GM19328 (cell line): ENCODE measurements at regions not wholly inside any gene's neighbourhood (a gene's known extent, or its start where the extent isn't known, plus 50 kb on each side); places are given as distances from the start of the nearest gene placed in this dataset.
"Not testable (repeated sequence)": the region's sequence is repeated elsewhere in the genome, so short reads cannot be mapped to it uniquely, and the experiment has no call there.

Experiments used
- ATAC-seq: cut with Tn5 transposase; IDR thresholded peaks from one replicate; pipeline ENCODE4 v1.9.1; 2021; ENCODE audit warnings: mild to moderate bottlenecking, moderate library complexity; ENCODE audit not compliant: unreplicated experiment

DNA sequence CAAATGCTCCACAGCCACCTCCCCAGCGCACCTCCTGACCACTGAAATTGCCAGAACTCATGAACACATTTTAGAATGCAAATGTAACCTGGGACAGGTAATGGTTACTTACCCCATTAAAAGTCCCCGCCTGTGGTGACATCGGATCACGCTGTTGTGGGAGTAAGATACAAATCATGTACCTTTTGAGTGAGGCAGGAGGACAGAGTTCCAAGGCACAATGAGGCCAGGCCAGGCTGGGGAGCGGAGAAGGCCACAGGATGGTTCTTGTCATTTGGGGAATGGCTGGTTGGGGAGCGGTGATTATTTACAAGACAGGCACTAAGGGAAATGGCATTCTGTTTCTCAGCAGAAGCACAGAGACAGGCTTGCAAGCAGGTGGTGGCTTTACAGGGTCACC is 490.0 kb downstream of the EDEM1 start:
- no peak for ATAC-seq

DNA sequence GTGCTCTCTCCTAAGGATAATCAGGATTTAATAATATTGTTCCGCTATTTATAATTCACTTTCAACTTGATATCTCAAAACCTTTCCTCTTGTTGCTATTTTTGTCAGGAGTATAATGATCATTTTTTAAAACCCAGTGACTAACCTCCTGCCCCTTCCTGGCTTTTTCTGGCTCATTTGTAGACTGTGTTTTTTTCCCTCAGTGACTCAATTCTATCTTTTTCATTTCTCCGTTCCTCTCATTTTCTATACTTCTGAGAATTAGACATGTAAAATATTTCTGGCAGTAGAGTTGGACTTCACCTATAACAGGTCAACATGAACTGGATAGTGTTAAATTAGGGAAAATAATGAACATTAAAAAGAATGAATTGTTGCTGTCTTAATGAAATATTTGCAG is 490.7 kb downstream of the EDEM1 start:
- ATAC-seq, result no peak

DNA sequence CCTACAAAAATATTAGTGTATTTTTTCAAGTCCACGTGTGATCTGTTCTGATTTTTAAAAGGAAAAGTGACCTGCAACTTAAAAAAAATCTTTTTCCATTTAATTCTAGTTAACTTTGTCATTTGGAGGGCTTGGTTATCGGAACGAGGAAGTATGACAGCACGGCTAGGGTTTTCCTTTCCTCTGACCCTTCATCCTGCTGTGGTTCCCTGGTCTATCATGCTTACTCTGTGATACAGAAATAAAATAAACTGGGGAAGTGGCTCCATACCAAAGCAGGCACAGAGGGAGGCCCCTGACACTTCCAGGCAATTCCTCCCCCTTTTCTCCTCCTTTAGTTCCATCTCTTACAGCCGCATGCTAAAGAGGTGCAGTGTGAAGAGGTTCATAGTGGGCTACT is 491.3 kb downstream of the EDEM1 start:
- no peak for ATAC-seq

DNA sequence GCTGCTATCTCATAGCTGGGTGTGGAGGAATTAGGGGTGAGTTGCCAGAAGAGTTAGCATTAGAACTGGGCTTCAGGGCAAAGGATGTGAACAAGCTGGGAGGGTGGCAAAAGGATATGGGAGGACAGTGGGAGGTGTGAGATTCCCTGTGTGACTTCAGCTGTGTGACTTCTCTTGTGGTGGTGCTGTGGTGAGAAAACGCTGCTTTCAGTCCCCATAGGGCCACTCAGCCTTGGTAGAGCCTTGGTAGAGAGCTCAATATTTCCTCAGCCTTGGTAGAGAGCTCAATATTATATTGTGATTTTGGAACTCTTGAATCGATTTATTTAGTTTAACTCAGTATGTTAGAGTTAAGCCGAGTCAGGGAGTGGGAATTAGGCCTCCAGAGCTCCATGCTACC is 499.7 kb downstream of the EDEM1 start:
- no peak for ATAC-seq

DNA sequence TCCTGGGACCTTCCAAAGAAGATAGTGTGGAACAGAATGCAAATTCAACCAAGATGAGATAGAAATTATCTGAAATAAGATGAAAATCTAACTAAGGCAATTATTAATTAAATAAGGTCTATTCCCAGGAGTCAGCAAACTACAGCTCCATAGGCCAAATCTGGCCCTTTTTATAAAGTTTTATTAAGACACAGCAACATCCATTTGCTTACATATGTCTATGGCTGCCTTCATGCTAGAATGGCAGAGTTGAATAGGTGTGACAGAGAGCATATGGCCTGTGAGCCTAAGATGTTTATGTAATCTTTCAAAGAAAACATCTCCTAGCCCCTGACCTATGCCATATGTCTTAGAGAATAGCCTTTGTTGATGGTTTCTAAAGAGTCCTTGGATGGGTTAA is 503.0 kb downstream of the EDEM1 start:
- no peak for ATAC-seq

DNA sequence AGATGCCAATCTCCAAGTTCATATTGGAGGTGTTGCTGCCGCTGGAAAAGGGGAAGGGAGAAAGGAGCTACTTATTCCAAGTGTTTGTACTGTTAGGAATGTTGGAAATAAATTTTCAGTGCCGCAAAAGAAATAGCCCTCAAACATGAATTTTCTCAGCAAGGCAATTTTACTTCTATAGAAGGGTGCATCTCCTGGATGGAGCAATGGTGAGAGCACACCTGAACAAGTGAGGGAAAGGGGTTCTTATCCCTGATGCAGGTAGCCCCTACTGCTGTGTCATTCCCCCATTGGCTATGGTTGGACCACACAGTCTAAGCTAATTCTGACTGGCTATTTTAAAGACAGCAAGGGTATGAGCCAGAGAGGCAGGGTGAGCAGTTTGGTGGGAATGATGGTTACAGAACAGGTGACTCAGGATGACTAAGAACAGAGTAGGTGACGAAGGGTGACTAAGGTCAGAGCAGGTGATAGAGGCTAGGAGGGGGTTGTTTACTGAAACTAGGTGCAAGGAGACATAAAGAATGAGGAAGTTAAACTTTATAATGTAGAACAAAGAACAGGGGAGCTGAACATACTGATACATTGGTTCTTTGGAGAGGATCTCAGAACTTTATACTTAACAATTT is 503.5 kb downstream of the EDEM1 start:
- no peak for ATAC-seq

DNA sequence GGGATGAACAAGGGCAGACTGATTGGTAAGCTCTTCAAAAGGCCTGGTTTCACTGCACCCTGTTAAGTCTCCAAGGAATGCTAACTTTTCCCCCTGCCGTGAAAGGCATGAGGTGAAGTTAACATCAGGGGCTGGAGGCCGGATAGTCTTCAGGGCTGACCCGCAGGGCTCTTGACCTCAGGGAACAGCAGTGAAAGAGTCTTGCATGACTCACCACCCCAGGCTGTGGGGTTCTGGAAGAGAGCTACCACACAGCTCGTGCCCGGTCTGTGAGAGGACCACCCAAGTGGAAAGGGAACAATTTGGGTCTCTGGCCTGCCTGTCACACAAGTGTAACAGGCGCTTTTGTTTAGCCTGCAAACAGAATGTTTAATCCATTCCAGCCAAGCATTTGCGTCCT is 504.9 kb downstream of the EDEM1 start:
- no peak for ATAC-seq

DNA sequence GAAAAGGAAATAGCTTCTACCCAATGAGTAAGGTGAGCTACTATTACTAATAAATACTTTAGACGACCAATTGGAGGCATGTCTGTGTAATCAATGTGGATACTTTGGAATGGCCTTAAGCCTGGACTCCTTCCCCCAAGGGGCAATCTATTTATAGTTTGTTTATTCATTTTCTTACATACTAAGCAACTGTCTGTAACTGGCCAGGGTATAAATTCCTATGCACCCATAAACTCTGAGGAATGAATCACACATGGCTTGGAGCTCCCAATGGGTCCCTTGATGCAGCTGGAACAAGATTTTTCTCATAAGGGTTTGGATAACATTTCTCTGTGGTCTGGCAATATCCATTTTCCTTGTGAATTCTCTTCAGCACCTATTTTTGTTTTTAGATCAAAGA is 506.8 kb downstream of the EDEM1 start:
- no peak for ATAC-seq

DNA sequence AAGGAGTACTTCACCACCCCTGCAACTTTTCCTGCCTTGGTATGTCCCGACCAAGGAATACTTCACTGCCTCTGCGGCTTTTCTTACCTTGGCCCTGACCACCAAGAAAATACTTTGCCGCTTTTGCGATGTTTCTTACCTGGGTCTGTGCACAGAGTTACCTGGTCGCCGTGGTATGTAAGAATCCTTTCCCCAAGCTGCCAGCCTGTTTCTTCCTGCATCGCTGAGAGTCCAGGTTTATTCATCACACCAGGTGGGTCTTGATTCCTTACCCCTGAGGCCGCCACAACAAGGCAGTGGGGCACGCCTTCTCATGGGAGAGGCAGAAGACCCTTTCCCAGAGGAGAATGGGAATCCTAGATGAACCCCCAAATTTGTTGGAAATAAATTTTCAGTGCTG is 511.3 kb downstream of the EDEM1 start:
- ATAC-seq, result no peak

DNA sequence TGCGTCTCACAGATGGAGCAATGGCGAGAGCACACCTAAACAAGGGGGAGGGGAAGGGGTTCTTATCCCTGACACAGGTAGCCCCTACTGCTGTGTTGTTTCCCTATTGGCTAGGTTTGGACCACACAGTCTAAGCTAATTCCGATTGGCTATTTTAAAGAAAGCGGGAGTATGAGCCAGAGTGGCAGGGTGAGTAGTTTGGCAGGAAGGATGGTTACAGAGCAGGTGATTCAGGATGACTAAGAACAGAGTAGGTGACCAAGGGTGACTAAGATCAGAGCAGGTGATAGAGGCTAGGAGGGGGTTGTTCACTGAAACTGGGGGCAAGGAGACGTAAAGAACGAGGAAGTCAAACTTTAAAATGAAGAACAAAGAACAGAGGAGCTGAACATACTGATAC is 511.8 kb downstream of the EDEM1 start:
- no peak for ATAC-seq

DNA sequence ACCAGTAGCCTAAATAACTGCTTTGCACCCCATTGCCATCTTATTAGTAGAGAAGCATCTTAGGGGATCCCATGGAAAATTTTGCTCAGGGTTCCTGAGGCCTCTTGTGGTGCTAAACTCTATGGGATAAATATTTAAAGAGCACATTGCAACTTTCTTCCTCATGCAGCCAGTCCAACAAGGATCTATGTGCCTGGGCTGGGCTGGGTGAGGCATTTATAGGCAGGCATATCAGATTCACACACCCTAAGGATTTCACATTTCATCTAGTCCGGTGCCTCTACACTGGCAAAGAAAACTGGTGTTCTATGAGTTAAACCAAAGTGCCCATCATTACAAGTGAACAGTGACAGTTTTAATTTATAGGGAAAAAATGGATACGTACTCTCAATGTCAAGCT is 512.3 kb downstream of the EDEM1 start:
- no peak for ATAC-seq

DNA sequence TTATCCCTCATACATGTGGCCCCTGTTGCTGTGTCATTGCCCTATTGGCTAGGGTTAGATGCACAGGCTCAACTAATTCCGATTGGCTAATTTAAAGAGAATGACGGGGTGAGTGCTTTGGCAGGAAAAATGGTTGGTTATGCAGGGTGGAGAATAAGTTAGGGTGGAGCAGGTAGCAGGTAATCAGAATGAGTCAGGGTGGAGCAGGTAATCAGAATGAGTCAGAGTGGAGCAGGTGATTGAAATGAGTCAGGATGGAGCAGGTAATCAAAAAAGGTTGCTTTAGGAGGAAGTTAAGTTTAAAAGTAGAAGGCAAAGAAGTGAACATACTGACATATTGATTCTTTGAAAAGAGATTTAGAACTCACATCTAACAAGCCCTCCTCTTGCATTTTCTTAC is 513.5 kb downstream of the EDEM1 start:
- ATAC-seq, result not testable (repeated sequence)

DNA sequence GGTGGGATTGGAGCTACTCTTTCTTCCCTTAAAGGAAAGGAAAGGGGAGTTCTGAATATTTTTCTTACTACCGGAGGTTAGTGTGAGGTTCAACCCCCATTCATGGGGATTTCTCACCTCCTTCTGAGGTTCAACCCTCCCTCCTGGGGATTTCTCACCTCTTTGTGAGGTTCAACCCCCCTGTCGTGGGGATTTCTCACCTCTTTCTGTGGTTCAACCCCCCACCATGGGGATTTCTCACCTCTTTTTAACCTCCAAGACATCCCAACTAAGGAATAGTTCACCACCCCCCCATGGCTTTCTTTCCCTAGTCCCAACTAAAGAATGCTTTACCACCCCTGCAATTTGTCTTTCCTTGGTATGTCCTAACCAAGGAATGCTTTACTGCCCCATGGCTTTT is 520.3 kb downstream of the EDEM1 start:
- ATAC-seq, result no peak

DNA sequence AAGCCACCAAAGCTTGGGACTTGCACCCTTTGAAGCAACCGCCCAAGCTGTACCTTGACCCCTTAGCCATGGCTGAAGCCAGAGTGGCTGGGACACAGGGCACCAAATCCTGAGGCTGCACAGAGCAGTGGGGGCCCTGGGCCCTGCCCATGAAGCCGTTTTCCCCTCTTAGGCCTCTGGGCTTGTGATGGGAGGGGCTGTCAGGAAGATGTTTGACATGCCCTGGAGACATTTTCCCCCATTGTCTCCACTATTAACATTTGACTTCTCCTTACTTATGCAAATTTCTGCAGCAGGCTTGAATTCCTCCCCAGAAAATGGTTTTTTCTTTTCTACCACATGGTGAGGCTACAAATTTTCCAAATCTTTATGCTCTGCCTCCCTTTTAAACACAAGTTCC is 522.2 kb downstream of the EDEM1 start:
- ATAC-seq, result no peak

DNA sequence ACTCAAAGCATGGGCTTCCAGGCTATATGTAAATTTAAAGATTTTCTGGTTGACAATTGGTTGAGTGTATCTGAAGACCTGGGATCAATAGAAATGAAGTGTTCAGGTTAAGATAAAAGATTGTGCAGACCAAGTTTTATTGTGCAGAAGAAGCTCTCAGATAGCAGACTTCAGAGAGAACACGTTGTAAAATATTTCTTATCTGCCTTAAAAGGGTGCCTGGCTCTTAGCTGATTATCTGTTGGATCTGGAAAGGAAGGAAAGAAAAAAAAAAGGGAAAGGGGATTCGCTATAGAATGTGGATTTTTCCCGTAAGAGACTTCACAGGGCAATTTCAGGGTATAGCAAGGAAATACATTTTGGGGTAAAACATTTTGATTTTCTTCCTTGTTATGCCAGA is 523.2 kb downstream of the EDEM1 start:
- ATAC-seq, result no peak

DNA sequence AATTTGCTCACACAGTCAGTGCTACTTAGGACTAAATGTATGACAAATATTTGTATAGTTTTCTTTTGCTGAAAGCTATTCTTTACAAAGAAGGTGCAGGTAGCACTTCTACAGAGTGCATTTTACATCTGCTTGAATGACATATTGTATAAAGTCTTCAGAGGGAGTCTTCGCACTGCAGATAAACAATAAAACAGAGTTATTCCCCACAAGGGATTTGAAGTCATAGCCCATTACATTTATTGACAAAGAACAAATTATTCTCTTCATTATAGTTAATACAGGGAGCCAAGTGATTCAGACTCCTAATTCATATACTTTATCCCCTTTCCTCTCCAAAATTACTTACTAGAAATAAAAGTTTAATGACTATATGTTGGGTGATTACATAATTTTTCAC is 529.7 kb downstream of the EDEM1 start:
- ATAC-seq, result no peak

DNA sequence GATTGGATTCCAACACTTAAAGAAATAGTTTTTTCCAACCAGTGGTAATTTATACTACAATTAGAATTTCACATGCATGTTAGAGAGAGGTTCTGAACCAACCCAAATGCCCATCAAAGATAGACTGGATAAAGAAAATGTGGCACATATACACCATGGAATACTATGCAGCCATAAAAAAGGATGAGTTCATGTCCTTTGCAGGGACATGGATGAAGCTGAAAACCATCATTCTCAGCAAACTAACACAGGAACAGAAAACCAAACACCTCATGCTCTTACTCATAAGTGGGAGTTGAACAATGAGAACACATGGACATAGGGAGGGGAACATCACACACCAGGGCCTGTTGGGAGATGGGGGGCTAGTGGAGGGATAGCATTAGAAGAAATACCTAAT is 532.2 kb downstream of the EDEM1 start:
- not testable (repeated sequence) for ATAC-seq

DNA sequence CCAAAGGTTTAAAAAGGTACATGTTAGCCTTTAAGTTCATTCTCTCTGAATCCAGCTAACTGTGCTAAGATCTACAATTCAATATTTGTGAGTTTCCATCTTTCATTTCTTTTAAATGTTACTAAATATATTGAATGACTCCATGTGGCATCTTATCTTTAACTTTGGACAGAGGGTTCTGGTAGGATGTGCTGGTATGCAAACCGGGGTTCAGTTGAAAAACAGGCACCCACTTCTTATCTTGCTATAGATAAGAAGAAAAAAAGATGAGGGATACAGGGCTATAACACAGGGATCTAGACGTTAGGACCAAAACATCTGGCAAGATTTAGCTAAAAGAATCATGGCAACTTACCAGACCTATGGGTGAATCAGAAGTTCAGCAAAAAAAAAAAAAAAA is 538.3 kb downstream of the EDEM1 start:
- ATAC-seq, result no peak

DNA sequence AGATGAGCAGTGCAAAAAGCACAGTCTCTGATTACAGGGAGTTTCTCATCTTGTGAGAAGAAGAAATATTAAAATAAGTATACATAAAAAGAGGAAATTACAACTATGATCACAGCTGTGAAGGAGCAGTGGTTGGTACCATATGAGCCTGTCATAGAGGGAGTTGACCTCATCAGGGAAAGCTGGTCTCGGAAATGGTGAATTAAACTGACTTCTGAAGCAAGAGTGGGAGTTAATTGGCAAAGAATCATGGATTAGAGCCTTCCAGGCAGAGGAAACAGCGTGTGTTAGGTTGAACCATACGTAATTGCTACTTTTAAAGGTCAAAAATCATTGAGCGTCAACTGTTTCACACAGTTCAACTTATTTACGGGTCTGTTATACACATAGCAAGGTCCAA is 539.1 kb downstream of the EDEM1 start:
- ATAC-seq, result no peak

DNA sequence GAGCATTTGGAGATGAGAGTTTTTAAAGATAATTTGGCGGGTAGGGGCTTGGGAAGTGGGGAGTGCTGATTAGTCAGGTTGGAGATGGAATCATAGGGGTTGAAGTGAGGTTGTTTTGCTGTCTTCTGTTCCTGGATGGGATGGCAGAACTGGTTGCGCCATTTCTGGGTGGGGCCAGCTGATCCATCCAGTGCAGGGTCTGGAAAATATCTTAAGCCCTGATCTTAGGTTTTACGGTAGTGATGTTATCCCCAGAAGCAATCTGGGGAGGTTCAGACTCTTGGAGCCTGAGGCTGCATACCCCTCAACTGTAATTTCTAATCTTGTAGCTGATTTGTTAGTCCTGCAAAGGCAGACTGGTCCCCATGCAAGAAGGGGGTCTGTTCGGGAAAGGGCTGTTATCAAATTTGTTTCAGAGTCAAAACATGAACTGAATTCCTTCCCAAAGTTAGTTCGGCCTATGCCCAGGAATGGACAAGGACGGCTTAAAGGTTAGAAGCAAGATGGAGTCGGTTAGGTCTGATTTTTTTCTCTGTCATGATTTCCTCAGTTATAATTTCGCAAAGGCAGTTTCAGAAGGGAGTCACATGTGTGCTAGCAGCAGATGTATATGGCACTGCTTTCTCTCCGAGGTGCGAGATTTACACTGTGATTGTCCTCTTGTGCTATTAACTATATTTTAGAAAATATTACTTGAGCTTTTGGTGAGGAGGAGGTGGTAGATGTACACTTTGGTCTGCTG is 540.4 kb downstream of the EDEM1 start:
- no peak for ATAC-seq

DNA sequence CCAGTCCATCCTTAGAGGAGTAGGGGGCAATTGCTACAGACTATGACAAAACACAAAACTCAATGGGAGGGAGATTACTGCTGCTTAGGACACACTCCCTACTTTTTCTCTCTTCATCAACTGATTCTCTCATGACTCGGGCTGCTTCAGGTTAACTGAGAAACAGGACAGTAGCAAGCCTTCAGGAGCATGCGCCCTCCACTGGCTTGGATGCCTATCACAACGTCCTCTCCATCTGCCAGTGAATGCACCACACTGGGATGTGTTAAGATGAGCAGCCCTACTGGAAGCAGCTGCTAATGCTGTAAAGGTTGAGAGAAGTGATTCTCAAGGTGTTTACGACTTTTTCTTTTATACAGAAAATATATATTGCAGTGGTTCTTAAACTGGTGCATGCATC is 542.3 kb downstream of the EDEM1 start:
- no peak for ATAC-seq

DNA sequence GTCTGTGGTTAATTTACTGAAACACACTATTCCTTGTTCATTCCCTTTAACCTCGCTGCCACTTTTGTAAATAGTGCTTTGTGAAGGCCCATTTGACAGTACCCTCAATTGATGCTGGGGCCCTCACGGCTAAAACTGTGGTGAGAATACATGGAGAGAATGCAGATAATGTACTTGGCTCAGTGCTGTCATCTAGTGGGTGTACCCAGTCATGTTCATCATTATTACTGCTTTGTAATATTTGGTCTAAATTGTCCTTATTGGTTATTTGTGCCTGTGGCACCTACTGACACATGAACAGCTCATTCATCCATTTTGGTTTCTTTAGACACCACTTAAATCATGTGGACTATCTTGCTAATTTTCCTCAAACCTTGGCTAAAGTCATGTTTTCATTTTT is 543.6 kb downstream of the EDEM1 start:
- no peak for ATAC-seq

DNA sequence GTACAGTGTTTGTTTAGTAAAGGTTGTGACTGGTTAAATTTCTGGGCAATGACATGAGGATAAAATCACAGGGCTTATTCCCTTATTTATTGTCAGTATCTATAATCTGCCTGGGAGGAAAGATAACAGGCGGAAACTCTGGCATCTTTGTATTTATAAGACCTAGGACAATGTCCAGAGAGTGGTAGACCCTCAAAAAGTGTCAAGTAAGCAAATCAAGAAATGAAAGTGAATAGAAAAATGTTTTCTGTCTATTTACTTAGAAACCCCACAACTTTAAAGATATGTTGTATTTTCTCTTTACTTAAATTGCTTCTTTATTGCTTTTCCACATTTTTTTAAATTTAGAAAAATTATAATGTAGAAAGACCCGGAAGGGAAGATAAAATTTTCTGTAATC is 544.6 kb downstream of the EDEM1 start:
- no peak for ATAC-seq
